Testis (tissue), 2 donors: ENCODE measurements at regions not wholly inside any gene's neighbourhood (a gene's known extent, or its start where the extent isn't known, plus 50 kb on each side); places are given as distances from the start of the nearest gene placed in this dataset.

ENCODE experiments used
- DNase-seq: peaks from one replicate; pipeline ENCODE4 v3.0.0-alpha.2; 2019
- H3K27ac ChIP-seq, 2 donors: fragments of 200-600 bp; sonication (generic); one replicate each; pipeline ENCODE4 v1.5.1; 2019
- H3K27me3 ChIP-seq: fragments of 200-600 bp; sonication (generic); one replicate; pipeline ENCODE4 v1.5.1; 2019
- H3K36me3 ChIP-seq: fragments of 200-600 bp; sonication (generic); one replicate; pipeline ENCODE4 v1.5.1; 2017; ENCODE audit warnings: low read depth; ENCODE audit errors: missing control alignments
- H3K4me1 ChIP-seq: fragments of 200-600 bp; sonication (generic); one replicate; pipeline ENCODE4 v1.5.1; 2019
- H3K4me3 ChIP-seq, 2 donors: fragments of 200-600 bp; sonication (generic); one replicate each; pipeline ENCODE4 v1.5.1; 2017 to 2019
- H3K9me3 ChIP-seq: fragments of 200-600 bp; sonication (generic); one replicate; pipeline ENCODE4 v1.5.1; 2017
- POLR2A ChIP-seq: fragments of 450-650 bp; IDR thresholded peaks from one replicate; pipeline ENCODE4 v1.6.1; 2017; ENCODE audit warnings: antibody characterized with exemption, mild to moderate bottlenecking, moderate library complexity
- WGBS, 2 donors: methylation state at CpG; one replicate each; pipeline ENCODE4 v1.1.5; 2018; 5-methylcytosine and 5-hydroxymethylcytosine counted together
- intact Hi-C: fragments of 100-400 bp; cut with DNase I; formaldehyde crosslinking; loops from one replicate; pipeline ENCODE4 v1.15.1; 2023; ENCODE audit warnings: low total_unique reads
- TF ChIP-seq, protein P1 (sequence below), 3 experiments: fragments of 450-650 bp in 2 of 3; fragments of 200-600 bp in 1 of 3; sonication (generic) in 1 of 3; IDR thresholded peaks; one replicate each; pipeline ENCODE4 v1.5.1; 2016 to 2019; ENCODE audit warnings: antibody characterized with exemption in 3 of 3, mild to moderate bottlenecking in 2 of 3, moderate library complexity in 1 of 3

GRCh38 chr20:48324744-48325143, 503.1 kb downstream of the PREX1 start:
- no peak for TF ChIP-seq POLR2A
- TF ChIP-seq, protein P1, sequence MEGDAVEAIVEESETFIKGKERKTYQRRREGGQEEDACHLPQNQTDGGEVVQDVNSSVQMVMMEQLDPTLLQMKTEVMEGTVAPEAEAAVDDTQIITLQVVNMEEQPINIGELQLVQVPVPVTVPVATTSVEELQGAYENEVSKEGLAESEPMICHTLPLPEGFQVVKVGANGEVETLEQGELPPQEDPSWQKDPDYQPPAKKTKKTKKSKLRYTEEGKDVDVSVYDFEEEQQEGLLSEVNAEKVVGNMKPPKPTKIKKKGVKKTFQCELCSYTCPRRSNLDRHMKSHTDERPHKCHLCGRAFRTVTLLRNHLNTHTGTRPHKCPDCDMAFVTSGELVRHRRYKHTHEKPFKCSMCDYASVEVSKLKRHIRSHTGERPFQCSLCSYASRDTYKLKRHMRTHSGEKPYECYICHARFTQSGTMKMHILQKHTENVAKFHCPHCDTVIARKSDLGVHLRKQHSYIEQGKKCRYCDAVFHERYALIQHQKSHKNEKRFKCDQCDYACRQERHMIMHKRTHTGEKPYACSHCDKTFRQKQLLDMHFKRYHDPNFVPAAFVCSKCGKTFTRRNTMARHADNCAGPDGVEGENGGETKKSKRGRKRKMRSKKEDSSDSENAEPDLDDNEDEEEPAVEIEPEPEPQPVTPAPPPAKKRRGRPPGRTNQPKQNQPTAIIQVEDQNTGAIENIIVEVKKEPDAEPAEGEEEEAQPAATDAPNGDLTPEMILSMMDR (IDR thresholded peaks at IDR 0.05), result no peak
- whole genome bisulfite sequencing, 2 donors, result 73 to 78% methylated on average over 4 of the region's 4 CpGs
- H3K36me3 ChIP-seq, result no peaks in the 10 kb centered on the region
- H3K4me1 ChIP-seq, result peaks cover 11% of the 10 kb centered on the region
- no peaks in the 10 kb centered on the region for H3K27me3 ChIP-seq
- H3K9me3 ChIP-seq, result no peaks in the 10 kb centered on the region
- intact Hi-C loops, result no loop called here
- H3K27ac ChIP-seq, result no peak overlapping the region
- no peak for DNase-seq
- no peak overlapping the region for H3K4me3 ChIP-seq

GRCh38 chr20:48321271-48321670, 506.5 kb downstream of the PREX1 start:
- H3K4me3 ChIP-seq, result no peak overlapping the region
- TF ChIP-seq, protein P1 (IDR thresholded peaks at IDR 0.05), result no peak
- no peak for TF ChIP-seq POLR2A
- no peaks in the 10 kb centered on the region for H3K27me3 ChIP-seq
- WGBS, 2 donors, result 94% methylated on average over 6 of the region's 6 CpGs
- no peak for DNase-seq
- H3K9me3 ChIP-seq, result no peaks in the 10 kb centered on the region
- peaks cover 2% of the 10 kb centered on the region for H3K4me1 ChIP-seq
- H3K27ac ChIP-seq, result no peak overlapping the region
- intact Hi-C loops, result no loop called here
- H3K36me3 ChIP-seq, result no peaks in the 10 kb centered on the region

DNA sequence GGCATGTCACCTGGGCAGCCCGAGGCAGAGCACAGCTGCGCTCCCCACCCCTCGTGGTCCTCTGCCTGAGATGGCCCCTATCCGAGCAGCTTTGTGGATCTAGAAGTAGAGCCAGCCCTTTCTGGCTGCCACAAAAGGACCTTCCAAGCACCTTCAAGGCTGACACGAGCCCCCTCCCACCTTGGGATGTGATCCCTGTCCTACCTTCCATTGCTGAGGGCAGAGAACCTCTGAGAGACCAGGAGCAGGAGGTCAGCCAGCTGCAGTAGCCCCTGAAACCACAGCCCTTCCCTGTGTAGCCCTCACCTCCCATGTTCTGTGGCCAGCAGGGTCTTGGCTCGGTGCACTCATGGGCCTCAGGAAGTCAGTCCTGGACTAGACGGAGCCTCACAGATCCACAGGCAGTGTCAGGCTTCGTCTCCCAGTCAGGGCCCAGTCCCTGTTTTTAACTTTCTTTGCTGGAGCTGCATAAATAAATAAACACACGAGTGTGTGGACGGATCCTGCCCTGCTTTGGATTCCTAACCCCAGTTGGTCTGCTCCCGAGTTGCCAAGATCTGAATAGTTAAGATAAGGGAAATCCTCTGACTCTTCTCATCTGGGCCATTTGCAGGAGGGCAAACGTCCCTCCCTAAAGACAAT, 507.7 kb downstream of the PREX1 start:
- no peaks in the 10 kb centered on the region for H3K4me1 ChIP-seq
- WGBS, 2 donors, result 64 to 73% methylated on average over 12 of the region's 12 CpGs
- no peak overlapping the region for H3K27ac ChIP-seq
- DNase-seq, result no peak
- no peak overlapping the region for H3K4me3 ChIP-seq
- TF ChIP-seq, protein P1 (IDR thresholded peaks at IDR 0.05), result no peak
- TF ChIP-seq POLR2A, result no peak
- intact Hi-C loops, result no loop called here
- H3K9me3 ChIP-seq, result no peaks in the 10 kb centered on the region
- no peaks in the 10 kb centered on the region for H3K36me3 ChIP-seq
- H3K27me3 ChIP-seq, result no peaks in the 10 kb centered on the region

- DNase-seq, result no peak
- WGBS, 2 donors, result 75 to 90% methylated on average over 6 of the region's 6 CpGs
- intact Hi-C loops, result no loop called here
These were observed 510.2 kb downstream of the PREX1 start for GRCh38 chr20:48317578-48317977.

More at GRCh38 chr20:48317578-48317977, 510.2 kb downstream of the PREX1 start:
- Histone ChIP-seq H3K9me3 (no peaks in the 10 kb centered on the region), H3K4me1 (no peaks in the 10 kb centered on the region), H3K27me3 (no peaks in the 10 kb centered on the region), H3K36me3 (no peaks in the 10 kb centered on the region), H3K27ac (no peak overlapping the region), H3K4me3 (no peak overlapping the region)
- TF ChIP-seq, protein P1 (IDR thresholded peaks at IDR 0.05), result no peak
- TF ChIP-seq POLR2A, result no peak
